WTC11 (cell line): ENCODE measurements at regions not wholly inside any gene's neighbourhood (a gene's known extent, or its start where the extent isn't known, plus 50 kb on each side); places are given as distances from the start of the nearest gene placed in this dataset.

Source experiments
- ATAC-seq: fragments of 200-7000 bp; cut with Tn5 transposase; 2 replicates; pipeline ENCODE4 v1.10.0; 2021; ENCODE audit warnings: mild to moderate bottlenecking, moderate library complexity
- CTCF ChIA-PET: fragments of 300-600 bp; sonication (Branson Sonifier 250); formaldehyde crosslinking; loops from one replicate; lab custom pipeline; 2021; ENCODE audit warnings: antibody characterized with exemption; lab: Charles Lee
- POLR2A ChIA-PET: fragments of 350-600 bp; sonication (Branson Sonifier 250); formaldehyde crosslinking; loops from one replicate; lab custom pipeline; 2021; ENCODE audit warnings: antibody characterized with exemption; lab: Charles Lee
- DNase-seq: peaks from one replicate; pipeline ENCODE4 v3.0.0; 2021; ENCODE audit warnings: low spot score
- H3K27ac Mint-ChIP-seq: 2 replicates; pipeline ENCODE4 v1.8.0; 2021; ENCODE audit warnings: mixed read lengths
- H3K27me3 Mint-ChIP-seq: 2 replicates; pipeline ENCODE4 v1.8.0; 2021; ENCODE audit warnings: low read depth, mild to moderate bottlenecking, moderate library complexity, mixed read lengths
- H3K36me3 Mint-ChIP-seq: 2 replicates; pipeline ENCODE4 v1.8.0; 2021; ENCODE audit warnings: mixed read lengths
- H3K4me1 Mint-ChIP-seq: 2 replicates; pipeline ENCODE4 v1.8.0; 2022; ENCODE audit warnings: mixed read lengths
- H3K4me3 Mint-ChIP-seq: 2 replicates; pipeline ENCODE4 v1.8.0; 2021; ENCODE audit warnings: mild to moderate bottlenecking, moderate library complexity, mixed read lengths
- H3K9me3 Mint-ChIP-seq: 2 replicates; pipeline ENCODE4 v1.8.0; 2021; ENCODE audit warnings: mixed read lengths
- FOXK1 ChIP-seq: sonication (generic); formaldehyde crosslinking; IDR thresholded peaks from 2 replicates; pipeline ENCODE4 v1.8.0; 2022; ENCODE audit warnings: mild to moderate bottlenecking, moderate library complexity, missing genetic modification reagents
- GABPB1 ChIP-seq: sonication (generic); formaldehyde crosslinking; IDR thresholded peaks from 2 replicates; pipeline ENCODE4 v1.8.1; 2023; ENCODE audit warnings: mild to moderate bottlenecking, missing genetic modification reagents
- GTF2I ChIP-seq: fragments of 250-450 bp; sonication (Bioruptor Pico); conservative IDR thresholded peaks from 2 replicates; pipeline ENCODE4 v1.4.0; 2021; ENCODE audit warnings: mild to moderate bottlenecking
- JUN ChIP-seq: sonication (generic); formaldehyde crosslinking; IDR thresholded peaks from 2 replicates; pipeline ENCODE4 v1.8.0; 2023; ENCODE audit warnings: mild to moderate bottlenecking, missing genetic modification reagents
- MYBL2 ChIP-seq: sonication (generic); formaldehyde crosslinking; IDR thresholded peaks from 2 replicates; pipeline ENCODE4 v1.8.1; 2023; ENCODE audit warnings: mild to moderate bottlenecking, moderate library complexity, missing genetic modification reagents
- NFATC4 ChIP-seq: fragments of 250-450 bp; sonication (Bioruptor Pico); IDR thresholded peaks from 2 replicates; pipeline ENCODE4 v1.9.0; 2021; ENCODE audit warnings: mild to moderate bottlenecking
- NFYB ChIP-seq: sonication (generic); formaldehyde crosslinking; conservative IDR thresholded peaks from 2 replicates; pipeline ENCODE4 v1.8.0; 2022; ENCODE audit warnings: low read depth, missing genetic modification reagents
- OVOL2 ChIP-seq: fragments of 250-450 bp; sonication (Bioruptor Pico); IDR thresholded peaks from 2 replicates; pipeline ENCODE4 v1.9.0; 2021; ENCODE audit warnings: mild to moderate bottlenecking, borderline replicate concordance
- PRRX2 ChIP-seq: fragments of 250-450 bp; sonication (Bioruptor Pico); IDR thresholded peaks from 2 replicates; pipeline ENCODE4 v1.8.0; 2021; ENCODE audit warnings: mild to moderate bottlenecking
- RELA ChIP-seq: sonication (generic); formaldehyde crosslinking; IDR thresholded peaks from 2 replicates; pipeline ENCODE4 v1.8.1; 2022; ENCODE audit warnings: missing genetic modification reagents, mild to moderate bottlenecking, borderline replicate concordance
- SP1 ChIP-seq: sonication (generic); formaldehyde crosslinking; conservative IDR thresholded peaks from 2 replicates; pipeline ENCODE4 v1.8.1; 2022; ENCODE audit warnings: missing genetic modification reagents
- TP53 ChIP-seq: sonication (generic); formaldehyde crosslinking; IDR thresholded peaks from 2 replicates; pipeline ENCODE4 v1.8.1; 2023; ENCODE audit warnings: mild to moderate bottlenecking, missing genetic modification reagents
- ZBTB21 ChIP-seq: sonication (generic); formaldehyde crosslinking; IDR thresholded peaks from 2 replicates; pipeline ENCODE4 v1.8.1; 2023; ENCODE audit warnings: mild to moderate bottlenecking, missing genetic modification reagents, borderline replicate concordance
- ZNF121 ChIP-seq: sonication (generic); formaldehyde crosslinking; IDR thresholded peaks from 2 replicates; pipeline ENCODE4 v1.8.0; 2023; ENCODE audit warnings: missing genetic modification reagents
- ZNF423 ChIP-seq: fragments of 250-450 bp; sonication (Bioruptor Pico); IDR thresholded peaks from 2 replicates; pipeline ENCODE4 v2.1.2; 2022; ENCODE audit warnings: mild to moderate bottlenecking, moderate library complexity
- TF ChIP-seq, protein P1 (sequence below): sonication (generic); formaldehyde crosslinking; conservative IDR thresholded peaks from 2 replicates; pipeline ENCODE4 v1.8.1; 2023; ENCODE audit warnings: mild to moderate bottlenecking, low read depth, missing genetic modification reagents, moderate library complexity
- TF ChIP-seq, protein P2 (sequence below): sonication (generic); formaldehyde crosslinking; IDR thresholded peaks from 2 replicates; pipeline ENCODE4 v1.8.0; 2022; ENCODE audit warnings: mild to moderate bottlenecking, missing genetic modification reagents
- TF ChIP-seq, protein P3 (sequence below): fragments of 250-450 bp; sonication (Bioruptor Pico); IDR thresholded peaks from 2 replicates; pipeline ENCODE4 v1.9.0; 2021; ENCODE audit warnings: mild to moderate bottlenecking
- TF ChIP-seq, protein P4 (sequence below): sonication (generic); formaldehyde crosslinking; IDR thresholded peaks from 2 replicates; pipeline ENCODE4 v1.8.0; 2022; ENCODE audit warnings: mild to moderate bottlenecking, missing genetic modification reagents
- TF ChIP-seq, protein P5 (sequence below): fragments of 250-450 bp; sonication (Bioruptor Pico); IDR thresholded peaks from 2 replicates; pipeline ENCODE4 v1.9.0; 2021; ENCODE audit warnings: mild to moderate bottlenecking
- TF ChIP-seq, protein P6 (sequence below): sonication (generic); formaldehyde crosslinking; IDR thresholded peaks from 2 replicates; pipeline ENCODE4 v1.8.1; 2023; ENCODE audit warnings: mild to moderate bottlenecking, missing genetic modification reagents
- TF ChIP-seq, protein P7 (sequence below): sonication (generic); formaldehyde crosslinking; IDR thresholded peaks from 2 replicates; pipeline ENCODE4 v1.8.1; 2022; ENCODE audit warnings: low read depth, mild to moderate bottlenecking, moderate library complexity, missing genetic modification reagents, borderline replicate concordance
- TF ChIP-seq, protein P8 (sequence below): sonication (generic); formaldehyde crosslinking; IDR thresholded peaks from 2 replicates; pipeline ENCODE4 v1.8.0; 2023; ENCODE audit warnings: missing genetic modification reagents

DNA sequence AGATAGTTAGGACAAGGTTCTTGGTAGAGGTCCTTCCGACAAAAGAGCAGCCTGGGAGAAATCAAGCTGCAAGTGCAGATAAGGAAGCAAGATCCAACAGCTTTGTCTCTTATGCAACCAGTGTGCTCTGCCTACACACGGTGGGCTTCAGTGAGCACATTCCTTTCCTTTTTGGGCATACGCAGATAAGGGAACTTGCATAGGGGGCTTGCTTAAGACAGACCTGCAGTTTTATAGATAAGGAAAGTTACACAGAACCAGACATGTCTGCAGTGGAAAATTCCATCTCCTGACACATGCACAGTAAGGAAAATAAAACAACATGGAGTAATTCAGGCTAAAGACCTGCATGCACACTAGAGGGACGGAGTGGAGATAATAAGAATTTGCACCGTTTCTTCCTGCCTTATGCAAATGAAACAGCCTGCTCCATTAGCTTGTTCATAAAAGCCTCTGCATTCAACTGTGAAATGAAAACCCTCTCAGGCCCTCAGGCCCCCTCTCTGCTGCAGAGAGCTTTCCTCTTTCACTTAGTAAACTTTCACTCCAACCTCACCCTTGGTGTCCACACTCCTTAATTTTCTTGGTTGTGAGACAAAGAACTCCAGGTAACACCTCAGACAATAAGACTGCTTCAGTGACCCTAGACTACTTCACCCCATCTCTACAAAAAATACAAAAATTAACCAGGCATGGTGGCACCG, 97.5 kb upstream of the MYLIP start (continued):
- TF ChIP-seq, protein P1, sequence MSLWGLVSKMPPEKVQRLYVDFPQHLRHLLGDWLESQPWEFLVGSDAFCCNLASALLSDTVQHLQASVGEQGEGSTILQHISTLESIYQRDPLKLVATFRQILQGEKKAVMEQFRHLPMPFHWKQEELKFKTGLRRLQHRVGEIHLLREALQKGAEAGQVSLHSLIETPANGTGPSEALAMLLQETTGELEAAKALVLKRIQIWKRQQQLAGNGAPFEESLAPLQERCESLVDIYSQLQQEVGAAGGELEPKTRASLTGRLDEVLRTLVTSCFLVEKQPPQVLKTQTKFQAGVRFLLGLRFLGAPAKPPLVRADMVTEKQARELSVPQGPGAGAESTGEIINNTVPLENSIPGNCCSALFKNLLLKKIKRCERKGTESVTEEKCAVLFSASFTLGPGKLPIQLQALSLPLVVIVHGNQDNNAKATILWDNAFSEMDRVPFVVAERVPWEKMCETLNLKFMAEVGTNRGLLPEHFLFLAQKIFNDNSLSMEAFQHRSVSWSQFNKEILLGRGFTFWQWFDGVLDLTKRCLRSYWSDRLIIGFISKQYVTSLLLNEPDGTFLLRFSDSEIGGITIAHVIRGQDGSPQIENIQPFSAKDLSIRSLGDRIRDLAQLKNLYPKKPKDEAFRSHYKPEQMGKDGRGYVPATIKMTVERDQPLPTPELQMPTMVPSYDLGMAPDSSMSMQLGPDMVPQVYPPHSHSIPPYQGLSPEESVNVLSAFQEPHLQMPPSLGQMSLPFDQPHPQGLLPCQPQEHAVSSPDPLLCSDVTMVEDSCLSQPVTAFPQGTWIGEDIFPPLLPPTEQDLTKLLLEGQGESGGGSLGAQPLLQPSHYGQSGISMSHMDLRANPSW (CRISPR knock-in tag) = no peak
- no peak for TF ChIP-seq SP1 (CRISPR knock-in tag)
- TF ChIP-seq, protein P2, sequence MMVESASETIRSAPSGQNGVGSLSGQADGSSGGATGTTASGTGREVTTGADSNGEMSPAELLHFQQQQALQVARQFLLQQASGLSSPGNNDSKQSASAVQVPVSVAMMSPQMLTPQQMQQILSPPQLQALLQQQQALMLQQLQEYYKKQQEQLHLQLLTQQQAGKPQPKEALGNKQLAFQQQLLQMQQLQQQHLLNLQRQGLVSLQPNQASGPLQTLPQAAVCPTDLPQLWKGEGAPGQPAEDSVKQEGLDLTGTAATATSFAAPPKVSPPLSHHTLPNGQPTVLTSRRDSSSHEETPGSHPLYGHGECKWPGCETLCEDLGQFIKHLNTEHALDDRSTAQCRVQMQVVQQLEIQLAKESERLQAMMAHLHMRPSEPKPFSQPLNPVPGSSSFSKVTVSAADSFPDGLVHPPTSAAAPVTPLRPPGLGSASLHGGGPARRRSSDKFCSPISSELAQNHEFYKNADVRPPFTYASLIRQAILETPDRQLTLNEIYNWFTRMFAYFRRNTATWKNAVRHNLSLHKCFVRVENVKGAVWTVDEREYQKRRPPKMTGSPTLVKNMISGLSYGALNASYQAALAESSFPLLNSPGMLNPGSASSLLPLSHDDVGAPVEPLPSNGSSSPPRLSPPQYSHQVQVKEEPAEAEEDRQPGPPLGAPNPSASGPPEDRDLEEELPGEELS (CRISPR knock-in tag) = no peak
- TF ChIP-seq, protein P3, sequence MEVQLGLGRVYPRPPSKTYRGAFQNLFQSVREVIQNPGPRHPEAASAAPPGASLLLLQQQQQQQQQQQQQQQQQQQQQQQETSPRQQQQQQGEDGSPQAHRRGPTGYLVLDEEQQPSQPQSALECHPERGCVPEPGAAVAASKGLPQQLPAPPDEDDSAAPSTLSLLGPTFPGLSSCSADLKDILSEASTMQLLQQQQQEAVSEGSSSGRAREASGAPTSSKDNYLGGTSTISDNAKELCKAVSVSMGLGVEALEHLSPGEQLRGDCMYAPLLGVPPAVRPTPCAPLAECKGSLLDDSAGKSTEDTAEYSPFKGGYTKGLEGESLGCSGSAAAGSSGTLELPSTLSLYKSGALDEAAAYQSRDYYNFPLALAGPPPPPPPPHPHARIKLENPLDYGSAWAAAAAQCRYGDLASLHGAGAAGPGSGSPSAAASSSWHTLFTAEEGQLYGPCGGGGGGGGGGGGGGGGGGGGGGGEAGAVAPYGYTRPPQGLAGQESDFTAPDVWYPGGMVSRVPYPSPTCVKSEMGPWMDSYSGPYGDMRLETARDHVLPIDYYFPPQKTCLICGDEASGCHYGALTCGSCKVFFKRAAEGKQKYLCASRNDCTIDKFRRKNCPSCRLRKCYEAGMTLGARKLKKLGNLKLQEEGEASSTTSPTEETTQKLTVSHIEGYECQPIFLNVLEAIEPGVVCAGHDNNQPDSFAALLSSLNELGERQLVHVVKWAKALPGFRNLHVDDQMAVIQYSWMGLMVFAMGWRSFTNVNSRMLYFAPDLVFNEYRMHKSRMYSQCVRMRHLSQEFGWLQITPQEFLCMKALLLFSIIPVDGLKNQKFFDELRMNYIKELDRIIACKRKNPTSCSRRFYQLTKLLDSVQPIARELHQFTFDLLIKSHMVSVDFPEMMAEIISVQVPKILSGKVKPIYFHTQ (CRISPR knock-in tag) = no peak
- TF ChIP-seq RELA (CRISPR knock-in tag) = no peak
- no peak for TF ChIP-seq GABPB1 (CRISPR knock-in tag)
- no peak for TF ChIP-seq PRRX2 (CRISPR knock-in tag)
- TF ChIP-seq JUN = no peak
- TF ChIP-seq, protein P4, sequence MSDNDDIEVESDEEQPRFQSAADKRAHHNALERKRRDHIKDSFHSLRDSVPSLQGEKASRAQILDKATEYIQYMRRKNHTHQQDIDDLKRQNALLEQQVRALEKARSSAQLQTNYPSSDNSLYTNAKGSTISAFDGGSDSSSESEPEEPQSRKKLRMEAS (CRISPR knock-in tag) = no peak
- TF ChIP-seq, protein P5, sequence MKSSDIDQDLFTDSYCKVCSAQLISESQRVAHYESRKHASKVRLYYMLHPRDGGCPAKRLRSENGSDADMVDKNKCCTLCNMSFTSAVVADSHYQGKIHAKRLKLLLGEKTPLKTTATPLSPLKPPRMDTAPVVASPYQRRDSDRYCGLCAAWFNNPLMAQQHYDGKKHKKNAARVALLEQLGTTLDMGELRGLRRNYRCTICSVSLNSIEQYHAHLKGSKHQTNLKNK (CRISPR knock-in tag) = no peak
- no peak for TF ChIP-seq TP53 (CRISPR knock-in tag)
- no peak for TF ChIP-seq MYBL2 (CRISPR knock-in tag)

DNA sequence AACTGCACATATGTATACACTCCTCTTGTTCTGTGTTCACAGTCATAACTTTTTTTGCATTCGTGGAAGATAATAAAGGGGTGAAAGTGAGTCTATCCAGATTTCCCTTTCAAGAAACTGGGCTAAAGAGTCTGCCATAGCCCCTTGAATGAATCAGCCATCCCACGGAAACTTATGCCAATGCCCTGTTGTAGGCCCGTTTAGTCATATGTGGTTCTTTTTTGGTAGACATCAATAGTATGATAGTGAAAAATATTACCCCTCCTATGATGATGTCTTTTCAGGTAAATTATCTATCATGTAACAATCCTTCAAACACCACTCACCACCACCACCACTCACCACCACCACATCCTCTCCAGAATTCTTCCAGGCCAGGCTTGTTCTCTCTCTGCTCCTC, 99.9 kb upstream of the MYLIP start:
- DNase-seq (no peak), ATAC-seq (no peak)
- ChIA-PET CTCF (no interaction called here), POLR2A (no interaction called here)
- Mint-ChIP-seq H3K4me3 (no peak overlapping the region), H3K36me3 (peaks cover 38% of the 10 kb centered on the region), H3K4me1 (peaks cover 3% of the 10 kb centered on the region), H3K9me3 (peaks cover 42% of the 10 kb centered on the region), H3K27ac (no peak overlapping the region), H3K27me3 (peaks cover 9% of the 10 kb centered on the region)
- TF ChIP-seq ZNF121 (CRISPR knock-in tag) (no peak), ZNF423 (CRISPR knock-in tag) (no peak), NFATC4 (CRISPR knock-in tag) (no peak), FOXK1 (CRISPR knock-in tag) (no peak), NFYB (CRISPR knock-in tag) (no peak), OVOL2 (CRISPR knock-in tag) (no peak), ZBTB21 (CRISPR knock-in tag) (no peak), GTF2I (CRISPR knock-in tag) (no peak)
- TF ChIP-seq, protein P6, sequence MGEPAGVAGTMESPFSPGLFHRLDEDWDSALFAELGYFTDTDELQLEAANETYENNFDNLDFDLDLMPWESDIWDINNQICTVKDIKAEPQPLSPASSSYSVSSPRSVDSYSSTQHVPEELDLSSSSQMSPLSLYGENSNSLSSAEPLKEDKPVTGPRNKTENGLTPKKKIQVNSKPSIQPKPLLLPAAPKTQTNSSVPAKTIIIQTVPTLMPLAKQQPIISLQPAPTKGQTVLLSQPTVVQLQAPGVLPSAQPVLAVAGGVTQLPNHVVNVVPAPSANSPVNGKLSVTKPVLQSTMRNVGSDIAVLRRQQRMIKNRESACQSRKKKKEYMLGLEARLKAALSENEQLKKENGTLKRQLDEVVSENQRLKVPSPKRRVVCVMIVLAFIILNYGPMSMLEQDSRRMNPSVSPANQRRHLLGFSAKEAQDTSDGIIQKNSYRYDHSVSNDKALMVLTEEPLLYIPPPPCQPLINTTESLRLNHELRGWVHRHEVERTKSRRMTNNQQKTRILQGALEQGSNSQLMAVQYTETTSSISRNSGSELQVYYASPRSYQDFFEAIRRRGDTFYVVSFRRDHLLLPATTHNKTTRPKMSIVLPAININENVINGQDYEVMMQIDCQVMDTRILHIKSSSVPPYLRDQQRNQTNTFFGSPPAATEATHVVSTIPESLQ (CRISPR knock-in tag) = no peak
- TF ChIP-seq, protein P7, sequence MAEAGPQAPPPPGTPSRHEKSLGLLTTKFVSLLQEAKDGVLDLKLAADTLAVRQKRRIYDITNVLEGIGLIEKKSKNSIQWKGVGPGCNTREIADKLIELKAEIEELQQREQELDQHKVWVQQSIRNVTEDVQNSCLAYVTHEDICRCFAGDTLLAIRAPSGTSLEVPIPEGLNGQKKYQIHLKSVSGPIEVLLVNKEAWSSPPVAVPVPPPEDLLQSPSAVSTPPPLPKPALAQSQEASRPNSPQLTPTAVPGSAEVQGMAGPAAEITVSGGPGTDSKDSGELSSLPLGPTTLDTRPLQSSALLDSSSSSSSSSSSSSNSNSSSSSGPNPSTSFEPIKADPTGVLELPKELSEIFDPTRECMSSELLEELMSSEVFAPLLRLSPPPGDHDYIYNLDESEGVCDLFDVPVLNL (CRISPR knock-in tag) = no peak
- TF ChIP-seq, protein P8, sequence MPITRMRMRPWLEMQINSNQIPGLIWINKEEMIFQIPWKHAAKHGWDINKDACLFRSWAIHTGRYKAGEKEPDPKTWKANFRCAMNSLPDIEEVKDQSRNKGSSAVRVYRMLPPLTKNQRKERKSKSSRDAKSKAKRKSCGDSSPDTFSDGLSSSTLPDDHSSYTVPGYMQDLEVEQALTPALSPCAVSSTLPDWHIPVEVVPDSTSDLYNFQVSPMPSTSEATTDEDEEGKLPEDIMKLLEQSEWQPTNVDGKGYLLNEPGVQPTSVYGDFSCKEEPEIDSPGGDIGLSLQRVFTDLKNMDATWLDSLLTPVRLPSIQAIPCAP (CRISPR knock-in tag) = no peak
